B cell (primary cell): ENCODE measurements at regions not wholly inside any gene's neighbourhood (a gene's known extent, or its start where the extent isn't known, plus 50 kb on each side); places are given as distances from the start of the nearest gene placed in this dataset.

Experiments
- EZH2 ChIP-seq: IDR thresholded peaks from 2 replicates; pipeline ENCODE4 v1.6.1; 2012; ENCODE audit warnings: borderline replicate concordance, low read depth, mild to moderate bottlenecking, moderate library complexity, low read length; ENCODE audit not compliant: insufficient read depth, poor library complexity, severe bottlenecking
- TF ChIP-seq, protein P1 (sequence below): fragments of 200-600 bp; IDR thresholded peaks from one replicate; pipeline ENCODE4 v1.8.0; 2022; ENCODE audit warnings: antibody characterized with exemption, mild to moderate bottlenecking

- TF ChIP-seq, protein P1, sequence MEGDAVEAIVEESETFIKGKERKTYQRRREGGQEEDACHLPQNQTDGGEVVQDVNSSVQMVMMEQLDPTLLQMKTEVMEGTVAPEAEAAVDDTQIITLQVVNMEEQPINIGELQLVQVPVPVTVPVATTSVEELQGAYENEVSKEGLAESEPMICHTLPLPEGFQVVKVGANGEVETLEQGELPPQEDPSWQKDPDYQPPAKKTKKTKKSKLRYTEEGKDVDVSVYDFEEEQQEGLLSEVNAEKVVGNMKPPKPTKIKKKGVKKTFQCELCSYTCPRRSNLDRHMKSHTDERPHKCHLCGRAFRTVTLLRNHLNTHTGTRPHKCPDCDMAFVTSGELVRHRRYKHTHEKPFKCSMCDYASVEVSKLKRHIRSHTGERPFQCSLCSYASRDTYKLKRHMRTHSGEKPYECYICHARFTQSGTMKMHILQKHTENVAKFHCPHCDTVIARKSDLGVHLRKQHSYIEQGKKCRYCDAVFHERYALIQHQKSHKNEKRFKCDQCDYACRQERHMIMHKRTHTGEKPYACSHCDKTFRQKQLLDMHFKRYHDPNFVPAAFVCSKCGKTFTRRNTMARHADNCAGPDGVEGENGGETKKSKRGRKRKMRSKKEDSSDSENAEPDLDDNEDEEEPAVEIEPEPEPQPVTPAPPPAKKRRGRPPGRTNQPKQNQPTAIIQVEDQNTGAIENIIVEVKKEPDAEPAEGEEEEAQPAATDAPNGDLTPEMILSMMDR: no peak
- TF ChIP-seq EZH2: no peak
These were observed 180.9 kb upstream of the CNTN1 start for GRCh38 chr12:40511341-40511740.
